Naive thymus-derived CD8-positive, alpha-beta T cell (primary cell): ENCODE measurements at regions not wholly inside any gene's neighbourhood (a gene's known extent, or its start where the extent isn't known, plus 50 kb on each side); places are given as distances from the start of the nearest gene placed in this dataset.

Source experiments
- ATAC-seq, 2 donors: fragments of 150-1000 bp; cut with Tn5 transposase in 1 of 2; sonication (Bioruptor Pico), chemical (Tn5 transposase) in 1 of 2; 1 replicate in 1 of 2; 2 replicates in 1 of 2; pipeline ENCODE4 v1.10.0; 2021; ENCODE audit warnings: mild to moderate bottlenecking in 2 of 2, moderate library complexity in 2 of 2
- POLR2A ChIA-PET: fragments of 350-600 bp; sonication (Branson Sonifier 250); formaldehyde crosslinking; loops from one replicate; lab custom pipeline; 2021; ENCODE audit warnings: antibody characterized with exemption; lab: Charles Lee
- DNase-seq, 10 donors: peaks; one replicate each; pipeline versions ENCODE4 v3.0.0 to v3.0.0-alpha.2; 2020 to 2022
- H3K27ac Mint-ChIP-seq, 10 donors: one replicate each; pipeline ENCODE4 v1.8.0; 2020 to 2022; ENCODE audit warnings: mild to moderate bottlenecking in 10 of 10, mixed read lengths in 10 of 10, moderate library complexity in 4 of 10, inconsistent platforms in 1 of 10
- H3K27me3 Mint-ChIP-seq, 5 donors: one replicate each; pipeline ENCODE4 v1.8.0; 2021 to 2022; ENCODE audit warnings: mixed read lengths in 5 of 5
- H3K36me3 Mint-ChIP-seq, 3 donors: one replicate each; pipeline ENCODE4 v1.8.0; 2020 to 2022; ENCODE audit warnings: mixed read lengths in 3 of 3, mild to moderate bottlenecking in 2 of 3, inconsistent platforms in 1 of 3
- H3K4me1 Mint-ChIP-seq, 4 donors: one replicate each; pipeline ENCODE4 v1.8.0; 2021 to 2022; ENCODE audit warnings: mixed read lengths in 4 of 4
- H3K4me3 Mint-ChIP-seq, 10 donors: one replicate each; pipeline ENCODE4 v1.8.0; 2020 to 2022; ENCODE audit warnings: mild to moderate bottlenecking in 10 of 10, mixed read lengths in 10 of 10, moderate library complexity in 6 of 10, inconsistent platforms in 1 of 10
- H3K9me3 Mint-ChIP-seq, 9 donors: one replicate each; pipeline ENCODE4 v1.8.0; 2020 to 2022; ENCODE audit warnings: mixed read lengths in 9 of 9, mild to moderate bottlenecking in 3 of 9, inconsistent platforms in 1 of 9, moderate library complexity in 1 of 9

- peaks cover 0 to 19% (median 3%) of the 10 kb centered on the region in 9 donors for H3K9me3 Mint-ChIP-seq
- POLR2A ChIA-PET = no interaction called here
Observed at GRCh38 chr13:40863723-40864122, 74.3 kb downstream of the SLC25A15 start.

DNA sequence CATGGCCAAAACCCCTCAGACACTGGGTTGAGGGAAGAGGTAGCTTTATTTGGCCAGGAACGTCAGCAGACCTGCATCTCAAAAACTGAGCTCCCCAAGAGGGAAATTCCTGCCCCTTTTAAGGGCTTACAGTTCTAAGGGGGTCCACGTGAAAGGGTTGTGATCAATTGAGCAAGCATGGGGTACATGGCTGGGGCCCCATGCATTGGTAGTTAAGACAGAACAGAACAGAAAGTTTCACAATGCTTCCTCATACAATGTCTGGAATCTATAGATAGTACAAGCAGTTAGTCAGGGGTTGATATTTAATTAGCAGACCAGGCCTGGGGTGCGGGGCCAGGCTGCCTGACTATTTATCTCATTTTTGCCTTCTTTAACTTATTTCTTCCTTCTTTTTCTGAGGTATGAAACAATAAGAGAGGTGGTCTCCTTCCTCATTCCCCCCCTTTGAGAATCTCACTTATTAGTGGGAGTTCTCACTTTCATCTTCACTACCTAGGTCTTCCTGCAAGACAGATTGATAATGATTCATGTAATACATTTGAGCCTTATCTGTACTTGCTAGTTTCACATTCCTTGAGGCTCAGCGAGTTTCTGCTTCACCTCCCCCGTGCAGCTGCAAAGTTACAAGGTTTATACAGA lies 84.8 kb downstream of the SLC25A15 start:
- Mint-ChIP-seq H3K4me3 (no peak overlapping the region), H3K27ac (no peak overlapping the region), H3K4me1 (peaks cover 0 to 2% (median 0%) of the 10 kb centered on the region in 4 donors), H3K36me3 (peaks cover 64 to 82% (median 68%) of the 10 kb centered on the region in 3 donors), H3K9me3 (peaks cover 0 to 86% (median 35%) of the 10 kb centered on the region in 9 donors), H3K27me3 (no peaks in the 10 kb centered on the region)
- POLR2A ChIA-PET = no interaction called here
- DNase-seq (peak in 1 of 10 donors; percentile 5), ATAC-seq (no peak)

More at GRCh38 chr13:40863723-40864122, 74.3 kb downstream of the SLC25A15 start:
- Mint-ChIP-seq H3K27me3 (no peaks in the 10 kb centered on the region), H3K4me3 (no peak overlapping the region), H3K27ac (no peak overlapping the region), H3K36me3 (peaks cover 0 to 5% (median 0%) of the 10 kb centered on the region in 3 donors), H3K4me1 (no peaks in the 10 kb centered on the region)
- DNase-seq (no peak), ATAC-seq (no peak)

DNA sequence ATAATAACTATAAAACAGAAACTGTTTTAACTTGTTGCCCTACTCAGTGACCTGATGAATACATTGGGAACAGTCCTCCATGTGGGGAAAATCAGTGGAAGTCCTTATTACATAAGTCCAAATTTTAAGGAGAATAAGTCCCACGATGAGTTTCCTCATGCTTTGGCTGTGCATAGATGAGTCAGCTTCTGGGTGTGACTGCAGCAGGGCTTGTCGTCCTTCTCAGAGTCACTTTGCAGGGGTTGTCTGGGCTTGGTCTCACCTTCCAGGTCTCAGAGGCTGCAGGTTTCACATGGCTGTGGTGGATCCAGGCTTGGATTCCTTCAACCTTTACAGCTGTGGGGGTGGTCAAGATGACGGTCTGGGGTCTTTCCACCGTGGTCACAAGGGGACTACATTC lies 85.6 kb downstream of the SLC25A15 start:
- Mint-ChIP-seq H3K36me3 (peaks cover 70 to 90% (median 76%) of the 10 kb centered on the region in 3 donors), H3K27me3 (no peaks in the 10 kb centered on the region), H3K27ac (no peak overlapping the region), H3K4me1 (peaks cover 0 to 2% (median 0%) of the 10 kb centered on the region in 4 donors), H3K9me3 (peaks cover 0 to 93% (median 40%) of the 10 kb centered on the region in 9 donors), H3K4me3 (no peak overlapping the region)
- DNase-seq = no peak
- ATAC-seq = no peak
- POLR2A ChIA-PET = no interaction called here

DNA sequence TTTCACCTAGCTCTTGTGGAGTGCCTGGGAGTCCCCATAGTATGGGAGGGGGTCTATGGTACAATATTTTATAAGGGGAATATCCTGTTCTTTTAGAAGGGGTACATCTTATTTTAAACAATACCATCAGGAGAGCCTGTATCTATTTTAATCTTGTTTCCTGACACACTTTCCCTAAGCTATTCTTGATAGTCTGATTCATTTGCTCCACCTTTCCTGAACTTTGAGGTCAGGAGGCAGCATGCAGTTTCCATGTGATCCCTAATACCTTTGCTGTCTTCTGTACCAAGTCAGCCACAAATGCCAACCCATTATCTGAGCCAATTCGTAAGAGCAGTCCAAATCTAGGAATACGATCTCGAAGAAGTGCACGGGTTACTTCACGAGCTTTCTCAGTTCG lies 86.2 kb downstream of the SLC25A15 start:
- H3K27me3 Mint-ChIP-seq = no peaks in the 10 kb centered on the region
- no peak for DNase-seq
- peaks cover 72 to 94% (median 79%) of the 10 kb centered on the region in 3 donors for H3K36me3 Mint-ChIP-seq
- no peak overlapping the region for H3K4me3 Mint-ChIP-seq
- no peak for ATAC-seq
- H3K27ac Mint-ChIP-seq = no peak overlapping the region
- POLR2A ChIA-PET = no interaction called here
- peaks cover 0 to 95% (median 40%) of the 10 kb centered on the region in 9 donors for H3K9me3 Mint-ChIP-seq
- H3K4me1 Mint-ChIP-seq = peaks cover 0 to 2% (median 0%) of the 10 kb centered on the region in 4 donors

DNA sequence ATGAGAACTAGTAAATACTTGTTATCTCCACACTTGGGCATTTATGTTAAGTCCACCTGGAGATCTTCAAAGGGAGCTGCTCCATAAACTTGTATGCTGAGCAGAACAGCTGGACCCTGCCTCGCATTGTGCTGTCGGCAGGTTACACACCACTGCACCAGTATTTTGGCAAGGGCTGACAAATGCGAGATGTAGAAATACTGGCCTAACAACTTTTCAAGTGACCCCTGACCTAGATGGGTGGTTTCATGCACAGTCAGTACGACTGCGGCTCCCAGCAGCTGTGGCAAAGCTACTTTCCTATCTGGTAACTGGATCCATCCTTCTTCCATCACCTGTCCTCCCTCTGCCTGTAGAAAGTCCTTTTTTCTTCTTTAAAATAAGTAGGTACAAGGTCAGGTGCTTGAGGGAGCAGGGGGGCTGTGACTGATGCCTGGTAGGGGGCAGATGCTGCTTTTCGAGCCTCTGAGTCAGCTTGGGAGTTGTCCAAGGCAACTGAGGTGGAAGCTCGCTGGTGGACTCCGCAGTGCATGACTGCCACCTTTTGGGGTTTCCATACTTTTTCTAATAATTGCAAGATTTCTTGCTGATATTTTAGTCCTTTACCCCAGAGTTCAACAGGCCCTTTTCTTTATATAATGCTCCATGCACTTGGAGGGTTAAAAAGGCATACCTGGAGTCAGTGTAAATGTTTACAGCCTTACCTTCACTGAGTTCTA lies 86.8 kb downstream of the SLC25A15 start:
- Mint-ChIP-seq H3K4me3 (no peak overlapping the region), H3K9me3 (peaks cover 0 to 97% (median 40%) of the 10 kb centered on the region in 9 donors), H3K36me3 (peaks cover 73 to 95% (median 81%) of the 10 kb centered on the region in 3 donors), H3K4me1 (peaks cover 0 to 3% (median under 1%) of the 10 kb centered on the region in 4 donors), H3K27me3 (no peaks in the 10 kb centered on the region), H3K27ac (no peak overlapping the region)
- ATAC-seq (no peak), DNase-seq (no peak)
- POLR2A ChIA-PET = interaction anchor here (0.6 kb wide), 1 partner anchor 20 kb away, joined by 7 read pairs; no protein-coding TSS in a partner anchor

DNA sequence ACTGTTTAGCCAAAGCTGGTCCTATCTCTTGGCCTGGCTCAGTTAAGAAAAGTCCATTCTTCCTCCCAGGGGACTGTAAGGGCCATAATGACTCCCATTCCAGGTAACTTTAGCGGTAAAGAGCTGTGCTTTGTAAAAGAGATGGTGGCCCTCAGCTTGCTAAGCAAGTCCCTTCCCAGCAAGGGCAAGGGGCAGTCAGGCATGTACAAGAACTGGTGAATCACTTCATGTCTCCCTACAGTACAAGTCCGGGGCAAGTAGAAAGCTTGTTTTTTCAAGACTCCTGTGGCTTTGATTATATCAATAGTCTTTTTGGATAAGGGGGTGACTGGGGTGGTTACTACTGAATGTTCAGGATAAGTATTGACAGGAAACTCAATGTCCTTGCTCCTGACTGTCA lies 88.9 kb downstream of the SLC25A15 start:
- no peaks in the 10 kb centered on the region for H3K27me3 Mint-ChIP-seq
- no peak for DNase-seq
- peaks cover 0 to 83% (median 32%) of the 10 kb centered on the region in 9 donors for H3K9me3 Mint-ChIP-seq
- POLR2A ChIA-PET = no interaction called here
- no peak for ATAC-seq
- peak overlapping the region in 1 of 10 donors; percentile 60 for H3K4me3 Mint-ChIP-seq
- H3K4me1 Mint-ChIP-seq = peaks cover 14 to 20% (median 17%) of the 10 kb centered on the region in 4 donors
- no peak overlapping the region for H3K27ac Mint-ChIP-seq
- peaks cover 70 to 82% (median 74%) of the 10 kb centered on the region in 3 donors for H3K36me3 Mint-ChIP-seq

DNA sequence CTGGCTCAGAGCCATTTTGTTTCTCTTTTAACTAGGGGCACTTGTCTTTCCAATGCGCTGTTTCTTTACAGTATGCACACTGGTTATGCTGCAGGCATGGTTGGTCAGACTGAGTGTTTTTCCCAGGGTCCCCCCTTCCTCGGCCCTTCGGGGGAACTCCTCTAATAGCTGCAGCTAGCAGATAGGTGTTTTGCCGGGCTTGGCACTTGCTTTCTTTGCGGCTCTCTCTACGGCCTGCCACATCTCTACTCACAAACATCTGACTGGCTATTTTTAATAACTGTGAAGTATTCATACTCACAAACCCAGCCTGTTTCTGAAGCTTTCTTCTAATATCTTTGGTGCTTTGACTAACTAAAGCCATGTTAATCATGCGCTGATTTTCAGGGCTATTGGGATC lies 89.4 kb downstream of the SLC25A15 start:
- POLR2A ChIA-PET = no interaction called here
- DNase-seq = no peak
- no peak for ATAC-seq
- Mint-ChIP-seq H3K27me3 (no peaks in the 10 kb centered on the region), H3K36me3 (peaks cover 65 to 77% (median 72%) of the 10 kb centered on the region in 3 donors), H3K27ac (no peak overlapping the region), H3K9me3 (peaks cover 0 to 78% (median 28%) of the 10 kb centered on the region in 9 donors), H3K4me3 (no peak overlapping the region), H3K4me1 (peaks cover 14 to 22% (median 18%) of the 10 kb centered on the region in 4 donors)
